Activated B cell treated with CpG ODN at 0.5 μM for 24 hours (primary cell): ENCODE measurements at regions not wholly inside any gene's neighbourhood (a gene's known extent, or its start where the extent isn't known, plus 50 kb on each side); places are given as distances from the start of the nearest gene placed in this dataset.

Experiments
- ATAC-seq: fragments of 200-7000 bp; cut with Tn5 transposase; one replicate; pipeline ENCODE4 v1.10.0; 2021; ENCODE audit warnings: low read depth, mild to moderate bottlenecking, moderate library complexity
- CTCF ChIA-PET: fragments of 350-600 bp; sonication (Branson Sonifier 250); formaldehyde crosslinking; loops from one replicate; lab custom pipeline; 2021; ENCODE audit warnings: antibody characterized with exemption; lab: Charles Lee
- POLR2A ChIA-PET: fragments of 350-600 bp; sonication (Branson Sonifier 250); formaldehyde crosslinking; loops from one replicate; lab custom pipeline; 2021; ENCODE audit warnings: antibody characterized with exemption; lab: Charles Lee
- DNase-seq: peaks from one replicate; pipeline ENCODE4 v3.0.0; 2022
- H3K27ac Mint-ChIP-seq: one replicate; pipeline ENCODE4 v1.8.0; 2020; ENCODE audit warnings: mixed read lengths
- H3K27me3 Mint-ChIP-seq: one replicate; pipeline ENCODE4 v1.8.0; 2021; ENCODE audit warnings: mixed read lengths
- H3K36me3 Mint-ChIP-seq: one replicate; pipeline ENCODE4 v1.8.0; 2021; ENCODE audit warnings: low read depth, mixed read lengths
- H3K4me1 Mint-ChIP-seq: one replicate; pipeline ENCODE4 v1.8.0; 2021; ENCODE audit warnings: mixed read lengths
- H3K4me3 Mint-ChIP-seq: one replicate; pipeline ENCODE4 v1.8.0; 2020; ENCODE audit warnings: mild to moderate bottlenecking, mixed read lengths
- H3K9me3 Mint-ChIP-seq: one replicate; pipeline ENCODE4 v1.8.0; 2020; ENCODE audit warnings: mixed read lengths
- CTCF ChIP-seq: fragments of 200-600 bp; IDR thresholded peaks from one replicate; pipeline ENCODE4 v1.8.0; 2022; ENCODE audit warnings: antibody characterized with exemption, mild to moderate bottlenecking
- intact Hi-C: fragments of 100-400 bp; cut with micrococcal nuclease; formaldehyde crosslinking; loops from one replicate; pipeline ENCODE4 v1.15.1; 2024

GRCh38 chr6:6932341-6932740 lies 175.4 kb upstream of the RREB1 start:
- Mint-ChIP-seq H3K27ac (no peak overlapping the region), H3K9me3 (no peaks in the 10 kb centered on the region), H3K36me3 (no peaks in the 10 kb centered on the region), H3K4me1 (peaks cover 22% of the 10 kb centered on the region), H3K4me3 (no peak overlapping the region), H3K27me3 (peaks cover 5% of the 10 kb centered on the region)
- TF ChIP-seq CTCF = no peak
- POLR2A ChIA-PET = no interaction called here
- intact Hi-C loops = no loop called here
- CTCF ChIA-PET = no interaction called here
- no peak for ATAC-seq
- DNase-seq = no peak

GRCh38 chr6:6932968-6933367 lies 174.8 kb upstream of the RREB1 start:
- no peaks in the 10 kb centered on the region for H3K36me3 Mint-ChIP-seq
- no peak overlapping the region for H3K4me3 Mint-ChIP-seq
- intact Hi-C loops = no loop called here
- POLR2A ChIA-PET = no interaction called here
- H3K27ac Mint-ChIP-seq = no peak overlapping the region
- no peaks in the 10 kb centered on the region for H3K9me3 Mint-ChIP-seq
- ATAC-seq (no peak), DNase-seq (no peak)
- H3K27me3 Mint-ChIP-seq = peaks cover 2% of the 10 kb centered on the region
- peaks cover 22% of the 10 kb centered on the region for H3K4me1 Mint-ChIP-seq
- CTCF ChIA-PET = no interaction called here
- TF ChIP-seq CTCF = no peak

GRCh38 chr6:6940031-6941025 lies 167.4 kb upstream of the RREB1 start:
- intact Hi-C loops = no loop called here
- H3K4me3 Mint-ChIP-seq = no peak overlapping the region
- ChIA-PET POLR2A (interaction anchor here (0.6 kb wide), 1 partner anchor 213 kb away, joined by 14 read pairs; no protein-coding TSS in a partner anchor), CTCF (no interaction called here)
- TF ChIP-seq CTCF = no peak
- H3K27ac Mint-ChIP-seq = no peak overlapping the region
- H3K9me3 Mint-ChIP-seq = no peaks in the 10 kb centered on the region
- no peak for DNase-seq
- no peak for ATAC-seq
- H3K27me3 Mint-ChIP-seq = peaks cover 3% of the 10 kb centered on the region
- H3K4me1 Mint-ChIP-seq = peaks cover 7% of the 10 kb centered on the region
- no peaks in the 10 kb centered on the region for H3K36me3 Mint-ChIP-seq

- ATAC-seq = no peak
- no peak for TF ChIP-seq CTCF
- no peaks in the 10 kb centered on the region for H3K9me3 Mint-ChIP-seq
- H3K27ac Mint-ChIP-seq = no peak overlapping the region
- H3K4me3 Mint-ChIP-seq = no peak overlapping the region
- POLR2A ChIA-PET = no interaction called here
- no peak for DNase-seq
- H3K36me3 Mint-ChIP-seq = no peaks in the 10 kb centered on the region
- H3K4me1 Mint-ChIP-seq = peaks cover 7% of the 10 kb centered on the region
- intact Hi-C loops = no loop called here
- peaks cover 3% of the 10 kb centered on the region for H3K27me3 Mint-ChIP-seq
- CTCF ChIA-PET = no interaction called here
These were observed 166.6 kb upstream of the RREB1 start for GRCh38 chr6:6941201-6941600.

GRCh38 chr6:6942091-6942490 lies 165.7 kb upstream of the RREB1 start:
- ATAC-seq (no peak), DNase-seq (no peak)
- ChIA-PET CTCF (no interaction called here), POLR2A (interaction anchor here (0.7 kb wide), 1 partner anchor 319 kb away, joined by 3 read pairs; no protein-coding TSS in a partner anchor)
- H3K4me1 Mint-ChIP-seq = peaks cover 7% of the 10 kb centered on the region
- no peak for TF ChIP-seq CTCF
- intact Hi-C loops = no loop called here
- no peak overlapping the region for H3K4me3 Mint-ChIP-seq
- H3K27me3 Mint-ChIP-seq = peaks cover 3% of the 10 kb centered on the region
- no peak overlapping the region for H3K27ac Mint-ChIP-seq
- H3K36me3 Mint-ChIP-seq = no peaks in the 10 kb centered on the region
- H3K9me3 Mint-ChIP-seq = no peaks in the 10 kb centered on the region
